Vagina (tissue), 2 donors: ENCODE measurements at regions not wholly inside any gene's neighbourhood (a gene's known extent, or its start where the extent isn't known, plus 50 kb on each side); places are given as distances from the start of the nearest gene placed in this dataset.

Experiments
- DNase-seq, 2 donors: peaks; one replicate each; pipeline ENCODE4 v3.0.0-alpha.2; 2017; ENCODE audit errors: extremely low spot score in 2 of 2
- H3K27ac ChIP-seq: fragments of 200-600 bp; sonication (generic); one replicate; pipeline ENCODE4 v1.5.1; 2019
- H3K27me3 ChIP-seq: fragments of 200-600 bp; sonication (generic); one replicate; pipeline ENCODE4 v1.5.1; 2019
- H3K36me3 ChIP-seq, 2 donors: fragments of 200-600 bp; sonication (generic); one replicate each; pipeline ENCODE4 v1.5.1; 2017 to 2019
- H3K4me1 ChIP-seq: fragments of 200-600 bp; sonication (generic); one replicate; pipeline ENCODE4 v1.5.1; 2019
- H3K4me3 ChIP-seq, 2 donors: fragments of 200-600 bp; sonication (generic); 1 replicate in 1 of 2; 2 replicates in 1 of 2; pipeline ENCODE4 v1.5.1; 2016 to 2019
- H3K9me3 ChIP-seq: fragments of 200-600 bp; sonication (generic); one replicate; pipeline ENCODE4 v1.5.1; 2019
- CTCF ChIP-seq, 3 experiments: fragments of 450-650 bp in 2 of 3; fragments of 200-600 bp in 1 of 3; sonication (generic) in 1 of 3; IDR thresholded peaks; one replicate each; pipeline ENCODE4 v1.5.1; 2017 to 2019; ENCODE audit warnings: antibody characterized with exemption in 3 of 3, mild to moderate bottlenecking in 2 of 3, moderate library complexity in 2 of 3
- POLR2A ChIP-seq, 2 donors: fragments of 450-650 bp; IDR thresholded peaks; one replicate each; pipeline ENCODE4 v1.6.1; 2017; ENCODE audit warnings: antibody characterized with exemption in 2 of 2, mild to moderate bottlenecking in 2 of 2, moderate library complexity in 2 of 2
- POLR2AphosphoS5 ChIP-seq, 2 donors: sonication (generic); formaldehyde crosslinking; IDR thresholded peaks; one replicate each; pipeline ENCODE4 v1.9.0; 2017; ENCODE audit warnings: antibody characterized with exemption in 2 of 2, mild to moderate bottlenecking in 2 of 2, low read depth in 1 of 2; ENCODE audit not compliant: insufficient read depth in 1 of 2
- intact Hi-C: fragments of 100-400 bp; cut with DNase I; formaldehyde crosslinking; loops from one replicate; pipeline ENCODE4 v1.15.1; 2023

- no peak overlapping the region for H3K4me3 ChIP-seq
- no peaks in the 10 kb centered on the region for H3K27me3 ChIP-seq
- H3K4me1 ChIP-seq, result peaks cover 16% of the 10 kb centered on the region
- H3K36me3 ChIP-seq, result no peaks in the 10 kb centered on the region
- TF ChIP-seq CTCF (IDR thresholded peaks at IDR 0.05) (no peak), POLR2AphosphoS5 (IDR thresholded peaks at IDR 0.05; ENCODE audit: insufficient read depth in 1 of 2, low read depth in 1 of 2) (no peak), POLR2A (IDR thresholded peaks at IDR 0.05) (no peak)
- H3K27ac ChIP-seq, result no peak overlapping the region
- no peaks in the 10 kb centered on the region for H3K9me3 ChIP-seq
- DNase-seq, result no peak
- intact Hi-C loops, result no loop called here
Measured at GRCh38 chr10:126841341-126841895, 63.8 kb upstream of the DOCK1 start.

GRCh38 chr10:126842356-126842755 is 62.9 kb upstream of the DOCK1 start:
- no peaks in the 10 kb centered on the region for H3K9me3 ChIP-seq

GRCh38 chr10:126842836-126843235 is 62.4 kb upstream of the DOCK1 start:
- Histone ChIP-seq H3K27ac (no peak overlapping the region), H3K4me3 (no peak overlapping the region), H3K27me3 (no peaks in the 10 kb centered on the region), H3K36me3 (no peaks in the 10 kb centered on the region), H3K9me3 (no peaks in the 10 kb centered on the region), H3K4me1 (peaks cover 16% of the 10 kb centered on the region)
- intact Hi-C loops, result no loop called here
- DNase-seq, result no peak
- TF ChIP-seq CTCF (IDR thresholded peaks at IDR 0.05) (no peak), POLR2AphosphoS5 (IDR thresholded peaks at IDR 0.05; ENCODE audit: insufficient read depth in 1 of 2, low read depth in 1 of 2) (no peak), POLR2A (IDR thresholded peaks at IDR 0.05) (no peak)

More at GRCh38 chr10:126842356-126842755, 62.9 kb upstream of the DOCK1 start:
- H3K36me3 ChIP-seq, result no peaks in the 10 kb centered on the region
- H3K27ac ChIP-seq, result no peak overlapping the region
- H3K4me3 ChIP-seq, result no peak overlapping the region
- H3K27me3 ChIP-seq, result no peaks in the 10 kb centered on the region
- intact Hi-C loops, result no loop called here
- peaks cover 16% of the 10 kb centered on the region for H3K4me1 ChIP-seq
- TF ChIP-seq CTCF (IDR thresholded peaks at IDR 0.05), result no peak
- TF ChIP-seq POLR2A (IDR thresholded peaks at IDR 0.05), result no peak
- no peak for TF ChIP-seq POLR2AphosphoS5 (IDR thresholded peaks at IDR 0.05; ENCODE audit: insufficient read depth in 1 of 2, low read depth in 1 of 2)
- no peak for DNase-seq

- peaks cover 12% of the 10 kb centered on the region for H3K4me1 ChIP-seq
- H3K4me3 ChIP-seq, result no peak overlapping the region
- H3K9me3 ChIP-seq, result no peaks in the 10 kb centered on the region
- TF ChIP-seq POLR2A (IDR thresholded peaks at IDR 0.05) (no peak), CTCF (IDR thresholded peaks at IDR 0.05) (no peak), POLR2AphosphoS5 (IDR thresholded peaks at IDR 0.05; ENCODE audit: insufficient read depth in 1 of 2, low read depth in 1 of 2) (no peak)
- H3K27ac ChIP-seq, result no peak overlapping the region
- H3K36me3 ChIP-seq, result no peaks in the 10 kb centered on the region
- no peaks in the 10 kb centered on the region for H3K27me3 ChIP-seq
- intact Hi-C loops, result no loop called here
- DNase-seq, result no peak
Measured at GRCh38 chr10:126843299-126843934, 61.8 kb upstream of the DOCK1 start.

GRCh38 chr10:126844406-126844805 is 60.8 kb upstream of the DOCK1 start:
- Histone ChIP-seq H3K4me1 (peaks cover 2% of the 10 kb centered on the region), H3K27ac (no peak overlapping the region), H3K4me3 (no peak overlapping the region), H3K9me3 (no peaks in the 10 kb centered on the region), H3K36me3 (no peaks in the 10 kb centered on the region), H3K27me3 (no peaks in the 10 kb centered on the region)
- DNase-seq, result peak in 1 of 2 donors; percentile 75
- TF ChIP-seq POLR2A (IDR thresholded peaks at IDR 0.05), result no peak
- no peak for TF ChIP-seq POLR2AphosphoS5 (IDR thresholded peaks at IDR 0.05; ENCODE audit: insufficient read depth in 1 of 2, low read depth in 1 of 2)
- no peak for TF ChIP-seq CTCF (IDR thresholded peaks at IDR 0.05)
- intact Hi-C loops, result no loop called here
